HUDEP-2 (cell line): ENCODE measurements at regions not wholly inside any gene's neighbourhood (a gene's known extent, or its start where the extent isn't known, plus 50 kb on each side); places are given as distances from the start of the nearest gene placed in this dataset.
"Not testable (repeated sequence)": the region's sequence is repeated elsewhere in the genome, so short reads cannot be mapped to it uniquely, and the experiment has no call there.

Experiments used
- DNase-seq, 76 experiments: peaks; one replicate each; lab custom pipeline; 2025; ENCODE audit not compliant: unreplicated experiment in 76 of 76; lab: John Stamatoyannopoulos, UW

GRCh38 chr5:166257661-166258060, 2033.8 kb upstream of the WWC1 start:
- DNase-seq: no peak

- no peak for DNase-seq
Measured at GRCh38 chr5:166262395-166262794, 2029.0 kb upstream of the WWC1 start.

GRCh38 chr5:166267907-166268306, 2023.5 kb upstream of the WWC1 start:
- DNase-seq: no peak

- DNase-seq: no peak
Measured at GRCh38 chr5:166270712-166271111, 2020.7 kb upstream of the WWC1 start.

GRCh38 chr5:166276006-166276405, 2015.4 kb upstream of the WWC1 start:
- DNase-seq: no peak

- no peak for DNase-seq
Measured at GRCh38 chr5:166279828-166280227, 2011.6 kb upstream of the WWC1 start.

GRCh38 chr5:166281433-166281832, 2010.0 kb upstream of the WWC1 start:
- DNase-seq: no peak

GRCh38 chr5:166282939-166283338, 2008.5 kb upstream of the WWC1 start:
- no peak for DNase-seq

GRCh38 chr5:166285361-166285760, 2006.1 kb upstream of the WWC1 start:
- DNase-seq: no peak

- no peak for DNase-seq
Measured at GRCh38 chr5:166286832-166287231, 2004.6 kb upstream of the WWC1 start.

- no peak for DNase-seq
Measured at GRCh38 chr5:166287866-166288265, 2003.6 kb upstream of the WWC1 start.

- DNase-seq: not testable (repeated sequence)
Measured at GRCh38 chr5:166291800-166292199, 1999.6 kb upstream of the WWC1 start.

GRCh38 chr5:166293892-166294291, 1997.6 kb upstream of the WWC1 start:
- DNase-seq: no peak

GRCh38 chr5:166302166-166302565, 1989.3 kb upstream of the WWC1 start:
- DNase-seq: no peak

- DNase-seq: no peak
Measured at GRCh38 chr5:166317425-166317824, 1974.0 kb upstream of the WWC1 start.

- DNase-seq: no peak
Measured at GRCh38 chr5:166320920-166321480, 1970.4 kb upstream of the WWC1 start.

- DNase-seq: no peak
Measured at GRCh38 chr5:166324372-166324771, 1967.1 kb upstream of the WWC1 start.

- no peak for DNase-seq
Measured at GRCh38 chr5:166329149-166329800, 1962.2 kb upstream of the WWC1 start.

GRCh38 chr5:166330036-166330435, 1961.4 kb upstream of the WWC1 start:
- DNase-seq: no peak

GRCh38 chr5:166331521-166331920, 1959.9 kb upstream of the WWC1 start:
- DNase-seq: no peak

GRCh38 chr5:166338801-166339200, 1952.6 kb upstream of the WWC1 start:
- DNase-seq: no peak

- DNase-seq: no peak
Measured at GRCh38 chr5:166340039-166340438, 1951.4 kb upstream of the WWC1 start.
